ENCODE measurements at regions not wholly inside any gene's neighbourhood (a gene's known extent, or its start where the extent isn't known, plus 50 kb on each side); places are given as distances from the start of the nearest gene placed in this dataset.

- CTCF ChIA-PET, result no interaction called here
- DNase-seq, result no peak
- POLR2A ChIA-PET (ENCODE audit: unreplicated experiment), result no interaction called here
- H3K36me3 ChIP-seq (ENCODE audit: low read depth, low read length), result no peaks in the 10 kb centered on the region
- H3K4me3 ChIP-seq (ENCODE audit: low read length), result no peak overlapping the region
- H2AFZ ChIP-seq (ENCODE audit: low read length), result no peak overlapping the region
- intact Hi-C loops (cut with micrococcal nuclease), result loop anchor here (1.0 to 5.0 kb wide), 4 partner anchors 9 to 190 kb away; no protein-coding TSS in a partner anchor
- TSS peak; percentile 72 for BruUV-seq (replicated peaks)
- TF ChIP-seq, protein P1, sequence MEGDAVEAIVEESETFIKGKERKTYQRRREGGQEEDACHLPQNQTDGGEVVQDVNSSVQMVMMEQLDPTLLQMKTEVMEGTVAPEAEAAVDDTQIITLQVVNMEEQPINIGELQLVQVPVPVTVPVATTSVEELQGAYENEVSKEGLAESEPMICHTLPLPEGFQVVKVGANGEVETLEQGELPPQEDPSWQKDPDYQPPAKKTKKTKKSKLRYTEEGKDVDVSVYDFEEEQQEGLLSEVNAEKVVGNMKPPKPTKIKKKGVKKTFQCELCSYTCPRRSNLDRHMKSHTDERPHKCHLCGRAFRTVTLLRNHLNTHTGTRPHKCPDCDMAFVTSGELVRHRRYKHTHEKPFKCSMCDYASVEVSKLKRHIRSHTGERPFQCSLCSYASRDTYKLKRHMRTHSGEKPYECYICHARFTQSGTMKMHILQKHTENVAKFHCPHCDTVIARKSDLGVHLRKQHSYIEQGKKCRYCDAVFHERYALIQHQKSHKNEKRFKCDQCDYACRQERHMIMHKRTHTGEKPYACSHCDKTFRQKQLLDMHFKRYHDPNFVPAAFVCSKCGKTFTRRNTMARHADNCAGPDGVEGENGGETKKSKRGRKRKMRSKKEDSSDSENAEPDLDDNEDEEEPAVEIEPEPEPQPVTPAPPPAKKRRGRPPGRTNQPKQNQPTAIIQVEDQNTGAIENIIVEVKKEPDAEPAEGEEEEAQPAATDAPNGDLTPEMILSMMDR (conservative IDR thresholded peaks at IDR 0.05; ENCODE audit: low read depth, low read length), result no peak
- TF ChIP-seq EZH2phosphoT487 (IDR thresholded peaks at IDR 0.05; ENCODE audit: borderline replicate concordance, low read length) (no peak), EZH2 (IDR thresholded peaks at IDR 0.05; ENCODE audit: low read length, unreplicated experiment) (no peak)
- peak overlapping the region; percentile 98 for H3K27ac ChIP-seq (ENCODE audit: low read length)
- no peaks in the 10 kb centered on the region for H3K9me3 ChIP-seq (ENCODE audit: low read length)
- H3K4me2 ChIP-seq (ENCODE audit: low read length), result peak overlapping the region; percentile 73; the same call in 1 of the 2 replicates
- no peaks in the 10 kb centered on the region for H3K27me3 ChIP-seq (ENCODE audit: low read length)
- no peaks in the 10 kb centered on the region for H3K9me2 ChIP-seq (replicated peaks; ENCODE audit: low read length)
- no peaks in the 10 kb centered on the region for H4K20me1 ChIP-seq (ENCODE audit: low read length)
- H3K9ac ChIP-seq (ENCODE audit: low read length), result peak overlapping the region; percentile 68
- H3F3A ChIP-seq (ENCODE audit: low read length, unreplicated experiment), result no peaks in the 10 kb centered on the region
- H3K79me2 ChIP-seq (ENCODE audit: low read length), result no peaks in the 10 kb centered on the region
- peaks cover 55% of the 10 kb centered on the region for H3K4me1 ChIP-seq (ENCODE audit: insufficient read depth, low read length)
- ATAC-seq, result no peak
Observed at GRCh38 chrX:9162698-9163097, 128.8 kb upstream of the FAM9B start.

GRCh38 chrX:9163214-9163709 is 129.3 kb upstream of the FAM9B start:
- CTCF ChIA-PET, result interaction anchor here (0.7 kb wide), 1 partner anchor 295 kb away, joined by 3 read pairs; no protein-coding TSS in a partner anchor

DNA sequence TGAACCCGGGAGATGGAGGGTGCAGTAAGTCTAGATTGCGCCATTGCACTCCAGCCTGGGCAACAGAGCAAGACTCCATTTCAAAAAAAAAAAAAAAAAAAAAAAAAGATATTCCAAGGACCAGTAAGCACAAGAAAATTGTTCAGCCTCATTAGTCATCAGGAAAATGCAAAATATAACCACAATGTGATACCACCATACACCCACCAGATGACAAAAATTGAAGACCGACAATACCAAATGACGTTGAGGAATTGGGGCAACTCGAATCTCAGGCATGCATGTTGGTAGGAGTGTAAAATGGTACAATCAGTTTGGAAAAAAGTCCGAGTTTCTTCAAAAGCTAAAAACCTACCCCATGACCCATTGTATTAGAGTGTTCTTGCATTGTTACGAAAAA is 130.2 kb upstream of the FAM9B start:
- CTCF ChIA-PET, result no interaction called here
- H3K27ac ChIP-seq (ENCODE audit: low read length), result peak overlapping the region; percentile 98
- no peaks in the 10 kb centered on the region for H4K20me1 ChIP-seq (ENCODE audit: low read length)
- DNase-seq (no peak), ATAC-seq (no peak)
- no peak overlapping the region for H2AFZ ChIP-seq (ENCODE audit: low read length)
- no TSS peak for BruUV-seq (replicated peaks)
- no peaks in the 10 kb centered on the region for H3F3A ChIP-seq (ENCODE audit: low read length, unreplicated experiment)
- H3K36me3 ChIP-seq (ENCODE audit: low read depth, low read length), result no peaks in the 10 kb centered on the region
- intact Hi-C loops (cut with micrococcal nuclease), result loop anchor here (5.0 kb wide), 1 partner anchor 192 kb away; no protein-coding TSS in a partner anchor
- no peaks in the 10 kb centered on the region for H3K9me3 ChIP-seq (ENCODE audit: low read length)
- POLR2A ChIA-PET (ENCODE audit: unreplicated experiment), result no interaction called here
- no peak overlapping the region for H3K4me3 ChIP-seq (ENCODE audit: low read length)
- H3K9ac ChIP-seq (ENCODE audit: low read length), result peak overlapping the region; percentile 68
- H3K9me2 ChIP-seq (replicated peaks; ENCODE audit: low read length), result no peaks in the 10 kb centered on the region
- no peak for TF ChIP-seq EZH2phosphoT487 (IDR thresholded peaks at IDR 0.05; ENCODE audit: borderline replicate concordance, low read length)
- no peak for TF ChIP-seq EZH2 (IDR thresholded peaks at IDR 0.05; ENCODE audit: low read length, unreplicated experiment)
- TF ChIP-seq, protein P1 (conservative IDR thresholded peaks at IDR 0.05; ENCODE audit: low read depth, low read length), result no peak
- H3K27me3 ChIP-seq (ENCODE audit: low read length), result no peaks in the 10 kb centered on the region
- peaks cover 55% of the 10 kb centered on the region for H3K4me1 ChIP-seq (ENCODE audit: insufficient read depth, low read length)
- no peak overlapping the region for H3K4me2 ChIP-seq (ENCODE audit: low read length)
- no peaks in the 10 kb centered on the region for H3K79me2 ChIP-seq (ENCODE audit: low read length)

More at GRCh38 chrX:9163214-9163709, 129.3 kb upstream of the FAM9B start:
- Histone ChIP-seq H3F3A (ENCODE audit: low read length, unreplicated experiment) (no peaks in the 10 kb centered on the region), H3K36me3 (ENCODE audit: low read depth, low read length) (no peaks in the 10 kb centered on the region), H3K4me3 (ENCODE audit: low read length) (peak overlapping the region; percentile 28; the same call in 1 of the 2 replicates), H3K4me2 (ENCODE audit: low read length) (peak overlapping the region; percentile 73), H2AFZ (ENCODE audit: low read length) (peak overlapping the region; percentile 57), H4K20me1 (ENCODE audit: low read length) (no peaks in the 10 kb centered on the region), H3K4me1 (ENCODE audit: insufficient read depth, low read length) (peaks cover 55% of the 10 kb centered on the region), H3K9me2 (replicated peaks; ENCODE audit: low read length) (no peaks in the 10 kb centered on the region), H3K9me3 (ENCODE audit: low read length) (no peaks in the 10 kb centered on the region), H3K27me3 (ENCODE audit: low read length) (no peaks in the 10 kb centered on the region), H3K9ac (ENCODE audit: low read length) (peak overlapping the region; percentile 68), H3K79me2 (ENCODE audit: low read length) (no peaks in the 10 kb centered on the region), H3K27ac (ENCODE audit: low read length) (peak overlapping the region; percentile 98)
- BruUV-seq (replicated peaks), result no TSS peak
- ATAC-seq (peak; percentile 56), DNase-seq (peak; percentile 79)
- intact Hi-C loops (cut with micrococcal nuclease), result loop anchor here (1.0 to 5.0 kb wide), 4 partner anchors 10 to 191 kb away; no protein-coding TSS in a partner anchor
- TF ChIP-seq EZH2 (IDR thresholded peaks at IDR 0.05; ENCODE audit: low read length, unreplicated experiment) (no peak), EZH2phosphoT487 (IDR thresholded peaks at IDR 0.05; ENCODE audit: borderline replicate concordance, low read length) (no peak)
- POLR2A ChIA-PET (ENCODE audit: unreplicated experiment), result no interaction called here

All from PC-3 (cell line).